Loucy (cell line): ENCODE measurements at regions not wholly inside any gene's neighbourhood (a gene's known extent, or its start where the extent isn't known, plus 50 kb on each side); places are given as distances from the start of the nearest gene placed in this dataset.

ENCODE experiments used
- H2AFZ ChIP-seq: fragments of 200-600 bp; sonication (generic); 2 replicates; pipeline ENCODE4 v1.6.0; 2016; ENCODE audit warnings: antibody characterized with exemption, mild to moderate bottlenecking, low read length, moderate library complexity
- H3F3A ChIP-seq: fragments of 200-600 bp; 2 replicates; pipeline ENCODE4 v1.6.0; 2016; ENCODE audit warnings: antibody characterized with exemption, low read depth, mild to moderate bottlenecking
- H3K27me3 ChIP-seq: fragments of 200-600 bp; sonication (generic); 2 replicates; pipeline ENCODE4 v1.6.1; 2014; ENCODE audit warnings: low read length, mild to moderate bottlenecking; ENCODE audit not compliant: insufficient read depth, poor library complexity, severe bottlenecking
- H3K36me3 ChIP-seq: fragments of 200-600 bp; sonication (generic); 2 replicates; pipeline ENCODE4 v1.6.1; 2016; ENCODE audit warnings: low read length; ENCODE audit not compliant: insufficient read depth
- H3K4me1 ChIP-seq: fragments of 200-600 bp; sonication (generic); 2 replicates; pipeline ENCODE4 v1.5.1; 2014; ENCODE audit warnings: low read length, mild to moderate bottlenecking; ENCODE audit not compliant: insufficient read depth, poor library complexity, severe bottlenecking
- H3K4me2 ChIP-seq: fragments of 200-600 bp; sonication (generic); 2 replicates; pipeline ENCODE4 v1.6.0; 2014; ENCODE audit warnings: antibody characterized with exemption, low read length, low read depth, mild to moderate bottlenecking; ENCODE audit not compliant: poor library complexity, severe bottlenecking
- H3K4me3 ChIP-seq: fragments of 200-600 bp; sonication (generic); 2 replicates; pipeline ENCODE4 v1.5.1; 2014; ENCODE audit warnings: low read length, mild to moderate bottlenecking, mixed read lengths; ENCODE audit not compliant: poor library complexity, severe bottlenecking
- H3K79me2 ChIP-seq: fragments of 200-600 bp; sonication (generic); 2 replicates; pipeline ENCODE4 v1.6.1; 2014; ENCODE audit warnings: low read length; ENCODE audit not compliant: insufficient read depth
- H3K9ac ChIP-seq: fragments of 200-600 bp; sonication (generic); 2 replicates; pipeline ENCODE4 v1.6.0; 2014; ENCODE audit warnings: mild to moderate bottlenecking, low read depth, low read length, moderate library complexity; ENCODE audit not compliant: poor library complexity, severe bottlenecking
- H3K9me2 ChIP-seq: fragments of 200-600 bp; sonication (generic); replicated peaks from 2 replicates; pipeline ENCODE4 v1.6.1; 2016; ENCODE audit warnings: low read depth, low read length, mixed read lengths
- H3K9me3 ChIP-seq: fragments of 200-600 bp; sonication (generic); 2 replicates; pipeline ENCODE4 v1.6.1; 2014; ENCODE audit warnings: mild to moderate bottlenecking, antibody characterized with exemption, low read length, low read depth; ENCODE audit not compliant: insufficient read depth
- H4K20me1 ChIP-seq: fragments of 200-600 bp; sonication (generic); 2 replicates; pipeline ENCODE4 v1.6.0; 2014; ENCODE audit warnings: antibody characterized with exemption, low read length, mild to moderate bottlenecking; ENCODE audit not compliant: insufficient read depth, poor library complexity, severe bottlenecking
- EZH2phosphoT487 ChIP-seq: fragments of 200-600 bp; IDR thresholded peaks from 2 replicates; pipeline ENCODE4 v1.6.1; 2018; ENCODE audit warnings: antibody characterized with exemption, mild to moderate bottlenecking, moderate library complexity, borderline replicate concordance
- TF ChIP-seq, protein P1 (sequence below): fragments of 200-600 bp; sonication (generic); conservative IDR thresholded peaks from 2 replicates; pipeline ENCODE4 v1.5.1; 2014; ENCODE audit warnings: mild to moderate bottlenecking, antibody characterized with exemption, low read length

DNA sequence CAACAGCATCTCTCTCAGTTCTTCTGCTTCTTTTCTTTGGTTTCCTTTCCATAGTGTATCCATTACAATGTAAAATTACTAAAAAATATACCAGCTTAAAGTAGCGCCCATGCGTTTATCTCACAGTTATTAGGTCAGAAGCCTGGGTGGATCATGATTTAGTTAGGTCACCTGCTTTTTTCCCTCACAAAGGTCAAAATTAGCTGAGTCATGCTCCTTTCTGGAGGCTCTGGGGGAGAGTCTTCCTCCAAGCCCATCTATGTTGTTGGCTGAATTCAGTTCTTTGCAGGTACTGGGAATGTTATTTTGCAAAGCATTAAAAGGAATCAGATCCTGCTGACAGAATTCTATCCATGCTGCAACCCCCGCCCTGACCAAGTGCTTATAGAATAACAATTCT, 101.6 kb upstream of the TMEM132C start:
- Histone ChIP-seq H3K9me2 (no peaks in the 10 kb centered on the region), H2AFZ (no peak overlapping the region), H3F3A (no peaks in the 10 kb centered on the region), H4K20me1 (no peaks in the 10 kb centered on the region), H3K9ac (no peak overlapping the region), H3K4me2 (no peak overlapping the region), H3K9me3 (no peaks in the 10 kb centered on the region), H3K27me3 (no peaks in the 10 kb centered on the region), H3K79me2 (no peaks in the 10 kb centered on the region), H3K4me3 (no peak overlapping the region), H3K36me3 (no peaks in the 10 kb centered on the region), H3K4me1 (no peaks in the 10 kb centered on the region)
- TF ChIP-seq, protein P1, sequence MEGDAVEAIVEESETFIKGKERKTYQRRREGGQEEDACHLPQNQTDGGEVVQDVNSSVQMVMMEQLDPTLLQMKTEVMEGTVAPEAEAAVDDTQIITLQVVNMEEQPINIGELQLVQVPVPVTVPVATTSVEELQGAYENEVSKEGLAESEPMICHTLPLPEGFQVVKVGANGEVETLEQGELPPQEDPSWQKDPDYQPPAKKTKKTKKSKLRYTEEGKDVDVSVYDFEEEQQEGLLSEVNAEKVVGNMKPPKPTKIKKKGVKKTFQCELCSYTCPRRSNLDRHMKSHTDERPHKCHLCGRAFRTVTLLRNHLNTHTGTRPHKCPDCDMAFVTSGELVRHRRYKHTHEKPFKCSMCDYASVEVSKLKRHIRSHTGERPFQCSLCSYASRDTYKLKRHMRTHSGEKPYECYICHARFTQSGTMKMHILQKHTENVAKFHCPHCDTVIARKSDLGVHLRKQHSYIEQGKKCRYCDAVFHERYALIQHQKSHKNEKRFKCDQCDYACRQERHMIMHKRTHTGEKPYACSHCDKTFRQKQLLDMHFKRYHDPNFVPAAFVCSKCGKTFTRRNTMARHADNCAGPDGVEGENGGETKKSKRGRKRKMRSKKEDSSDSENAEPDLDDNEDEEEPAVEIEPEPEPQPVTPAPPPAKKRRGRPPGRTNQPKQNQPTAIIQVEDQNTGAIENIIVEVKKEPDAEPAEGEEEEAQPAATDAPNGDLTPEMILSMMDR = no peak
- TF ChIP-seq EZH2phosphoT487 = no peak

DNA sequence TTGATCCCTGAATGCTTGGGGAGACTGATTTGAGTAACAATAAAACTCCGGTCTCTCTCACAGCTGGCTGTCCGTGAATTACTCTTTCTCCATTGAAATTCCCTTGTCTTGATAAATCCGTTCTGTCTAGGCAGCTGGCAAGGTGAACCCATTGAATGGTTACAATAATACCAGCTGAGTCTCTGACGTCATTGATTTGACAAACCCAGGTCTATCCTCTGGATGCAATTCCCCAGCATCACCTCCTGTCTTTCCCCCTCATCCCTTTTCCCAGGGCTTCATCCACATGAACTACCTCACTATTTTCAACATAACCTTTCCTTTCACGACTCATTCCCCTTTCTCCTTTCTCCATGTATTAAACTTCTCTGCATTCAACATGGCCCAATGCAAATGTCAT, 98.7 kb upstream of the TMEM132C start:
- no peaks in the 10 kb centered on the region for H4K20me1 ChIP-seq
- H3K9me3 ChIP-seq = no peaks in the 10 kb centered on the region
- no peak overlapping the region for H2AFZ ChIP-seq
- H3K79me2 ChIP-seq = no peaks in the 10 kb centered on the region
- TF ChIP-seq EZH2phosphoT487 = no peak
- TF ChIP-seq, protein P1 = no peak
- no peaks in the 10 kb centered on the region for H3K27me3 ChIP-seq
- H3K4me1 ChIP-seq = no peaks in the 10 kb centered on the region
- no peaks in the 10 kb centered on the region for H3K36me3 ChIP-seq
- no peaks in the 10 kb centered on the region for H3F3A ChIP-seq
- H3K4me2 ChIP-seq = no peak overlapping the region
- H3K9me2 ChIP-seq = no peaks in the 10 kb centered on the region
- no peak overlapping the region for H3K9ac ChIP-seq
- no peak overlapping the region for H3K4me3 ChIP-seq

DNA sequence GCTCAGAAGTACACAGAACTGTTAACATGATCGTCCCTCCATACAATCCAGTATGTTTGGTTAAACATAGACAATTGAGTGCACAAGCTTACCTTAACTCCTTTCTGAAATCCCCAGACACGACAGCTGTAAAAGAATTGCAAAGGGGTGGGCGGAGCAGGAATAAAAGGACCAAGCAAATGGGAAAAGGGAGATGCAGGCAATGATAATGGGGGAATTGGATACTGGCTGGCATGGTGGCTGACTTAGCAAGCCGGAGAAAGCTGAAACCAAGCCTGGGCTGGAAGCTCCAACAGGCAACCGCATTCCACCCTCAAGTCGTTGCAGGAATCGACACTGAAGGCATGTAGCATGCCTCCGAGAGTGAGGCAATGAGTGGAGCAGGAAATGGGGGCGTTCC, 96.8 kb upstream of the TMEM132C start:
- no peak overlapping the region for H3K9ac ChIP-seq
- H3K9me3 ChIP-seq = no peaks in the 10 kb centered on the region
- no peaks in the 10 kb centered on the region for H4K20me1 ChIP-seq
- H2AFZ ChIP-seq = no peak overlapping the region
- H3F3A ChIP-seq = no peaks in the 10 kb centered on the region
- H3K4me3 ChIP-seq = no peak overlapping the region
- no peaks in the 10 kb centered on the region for H3K4me1 ChIP-seq
- H3K9me2 ChIP-seq = no peaks in the 10 kb centered on the region
- H3K27me3 ChIP-seq = no peaks in the 10 kb centered on the region
- H3K36me3 ChIP-seq = no peaks in the 10 kb centered on the region
- no peak for TF ChIP-seq EZH2phosphoT487
- TF ChIP-seq, protein P1 = no peak
- H3K79me2 ChIP-seq = no peaks in the 10 kb centered on the region
- H3K4me2 ChIP-seq = no peak overlapping the region
